ENCODE measurements at regions not wholly inside any gene's neighbourhood (a gene's known extent, or its start where the extent isn't known, plus 50 kb on each side); places are given as distances from the start of the nearest gene placed in this dataset.

GRCh38 chr22:48338793-48339705 is 1488.6 kb downstream of the BRD1 start:
- DNase-seq (ENCODE audit: low read depth in 3 of 3): no peak

GRCh38 chr22:48337957-48338792 is 1489.5 kb downstream of the BRD1 start:
- no peak for DNase-seq (ENCODE audit: low read depth in 3 of 3)

GRCh38 chr22:48336339-48337060 is 1491.2 kb downstream of the BRD1 start:
- DNase-seq (ENCODE audit: low read depth in 3 of 3): no peak

- DNase-seq (ENCODE audit: low read depth in 3 of 3): no peak
Observed at GRCh38 chr22:48335442-48336139, 1492.1 kb downstream of the BRD1 start.

- no peak for DNase-seq (ENCODE audit: low read depth in 3 of 3)
Observed at GRCh38 chr22:48334971-48335370, 1492.7 kb downstream of the BRD1 start.

- no peak for DNase-seq (ENCODE audit: low read depth in 3 of 3)
Observed at GRCh38 chr22:48333816-48334735, 1493.6 kb downstream of the BRD1 start.

- DNase-seq (ENCODE audit: low read depth in 3 of 3): no peak
Observed at GRCh38 chr22:48333323-48333763, 1494.3 kb downstream of the BRD1 start.

- no peak for DNase-seq (ENCODE audit: low read depth in 3 of 3)
Observed at GRCh38 chr22:48332438-48333322, 1495.0 kb downstream of the BRD1 start.

GRCh38 chr22:48331691-48332220 is 1495.9 kb downstream of the BRD1 start:
- no peak for DNase-seq (ENCODE audit: low read depth in 3 of 3)

- DNase-seq (ENCODE audit: low read depth in 3 of 3): no peak
Observed at GRCh38 chr22:48331266-48331665, 1496.4 kb downstream of the BRD1 start.

- DNase-seq (ENCODE audit: low read depth in 3 of 3): no peak
Observed at GRCh38 chr22:48327721-48328120, 1500.0 kb downstream of the BRD1 start.

GRCh38 chr22:48323746-48324145 is 1503.9 kb downstream of the BRD1 start:
- no peak for DNase-seq (ENCODE audit: low read depth in 3 of 3)

- no peak for DNase-seq (ENCODE audit: low read depth in 3 of 3)
Observed at GRCh38 chr22:48322907-48323306, 1504.8 kb downstream of the BRD1 start.

GRCh38 chr22:48321986-48322545 is 1505.6 kb downstream of the BRD1 start:
- no peak for DNase-seq (ENCODE audit: low read depth in 3 of 3)

- DNase-seq (ENCODE audit: low read depth in 3 of 3): no peak
Observed at GRCh38 chr22:48320683-48321451, 1506.8 kb downstream of the BRD1 start.

- DNase-seq (ENCODE audit: low read depth in 3 of 3): no peak
Observed at GRCh38 chr22:48320048-48320682, 1507.5 kb downstream of the BRD1 start.

GRCh38 chr22:48319321-48320047 is 1508.2 kb downstream of the BRD1 start:
- DNase-seq (ENCODE audit: low read depth in 3 of 3): no peak
